DMS153 treated with DMSO at 0.1 percent for 48 hours (cell line): ENCODE measurements at regions not wholly inside any gene's neighbourhood (a gene's known extent, or its start where the extent isn't known, plus 50 kb on each side); places are given as distances from the start of the nearest gene placed in this dataset.
A peak's percentile ranks its signal among the peaks of the same experiment; 100 is the strongest.

Experiments
- DNase-seq: peaks from one replicate; lab custom pipeline; 2025; ENCODE audit not compliant: unreplicated experiment; lab: John Stamatoyannopoulos, UW

- no peak for DNase-seq
These were observed 350.6 kb upstream of the ARGLU1 start for GRCh38 chr13:106918557-106918860.

GRCh38 chr13:106917673-106918556 lies 350.0 kb upstream of the ARGLU1 start:
- peak; percentile 59 for DNase-seq

GRCh38 chr13:106917024-106917571 lies 349.2 kb upstream of the ARGLU1 start:
- DNase-seq: no peak

DNA sequence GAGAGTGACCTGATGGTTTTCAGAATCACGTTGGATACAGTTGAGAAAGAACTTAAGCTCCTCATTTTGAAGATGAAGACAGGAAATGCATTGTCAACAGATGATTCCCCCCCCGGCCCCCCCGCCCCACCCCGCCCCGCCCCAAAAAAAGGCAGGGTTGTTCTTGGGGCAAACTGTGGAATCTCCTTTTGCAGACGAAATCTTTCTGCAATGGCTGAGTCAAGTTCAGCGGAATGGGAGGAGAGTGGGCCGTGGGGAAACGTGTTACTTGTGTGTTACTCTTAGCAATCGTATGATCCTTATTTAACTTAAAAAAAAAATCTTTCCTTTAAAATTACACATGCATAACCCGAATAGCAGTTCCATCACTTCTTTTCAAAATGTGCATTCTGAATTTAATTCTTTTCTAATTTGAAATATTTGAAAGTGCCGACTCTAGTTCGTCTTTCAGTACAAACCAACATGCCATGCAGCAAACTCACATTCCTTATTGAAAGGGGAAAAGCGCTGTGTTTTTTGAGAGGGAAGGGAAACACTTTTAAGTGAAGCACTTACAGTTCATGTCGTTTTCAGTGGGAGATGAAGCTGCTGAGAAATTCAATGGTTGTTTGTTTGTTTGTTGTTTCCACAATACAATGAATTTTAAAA lies 348.5 kb upstream of the ARGLU1 start:
- no peak for DNase-seq

DNA sequence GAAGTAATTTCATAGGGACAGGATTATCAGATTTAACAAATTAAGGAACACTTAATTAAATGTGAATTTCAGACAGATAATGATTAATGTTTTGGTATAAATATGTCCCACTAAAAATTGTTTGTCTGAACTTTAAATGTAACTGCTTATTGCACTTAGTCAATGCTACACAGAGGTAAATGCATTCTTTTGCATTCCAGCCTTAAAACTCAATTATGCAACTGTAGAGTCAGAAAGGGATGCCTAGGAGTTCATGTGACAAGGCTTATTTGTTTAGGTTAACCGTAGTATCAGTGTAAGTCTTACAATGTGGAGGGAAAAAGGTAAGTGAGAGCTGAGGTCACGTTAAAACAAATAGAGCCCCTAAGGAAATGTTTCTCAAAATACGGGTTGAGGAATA lies 347.2 kb upstream of the ARGLU1 start:
- no peak for DNase-seq

GRCh38 chr13:106911627-106912026 lies 343.7 kb upstream of the ARGLU1 start:
- DNase-seq: no peak

GRCh38 chr13:106911020-106911419 lies 343.1 kb upstream of the ARGLU1 start:
- no peak for DNase-seq

DNA sequence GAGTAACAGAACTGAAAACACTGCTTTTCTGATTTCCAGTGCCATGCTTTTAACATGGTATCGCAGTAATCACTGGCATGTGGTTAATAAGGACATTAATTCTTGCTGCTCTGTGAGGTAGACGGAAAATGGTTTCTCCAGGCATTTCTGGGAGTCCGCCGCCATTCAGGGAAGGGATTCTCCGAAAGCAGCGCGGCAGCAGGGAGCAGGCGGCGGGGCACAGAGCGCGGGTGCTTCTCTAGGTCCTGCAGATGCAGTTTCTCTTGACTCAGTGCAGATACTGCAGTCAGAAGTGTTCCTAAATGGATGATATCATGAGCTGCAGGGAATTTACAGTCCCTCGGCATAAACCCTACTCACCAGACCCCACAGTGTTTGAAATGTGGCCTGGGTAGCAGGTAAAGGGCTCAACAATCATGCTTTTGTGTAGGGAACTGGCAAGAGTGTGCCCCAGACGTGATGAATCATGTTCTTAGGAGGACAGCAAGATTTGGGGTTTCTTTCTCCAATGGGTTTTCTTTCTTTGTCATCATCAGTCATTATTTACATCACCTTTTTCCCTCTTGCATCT lies 338.6 kb upstream of the ARGLU1 start:
- DNase-seq: no peak

- no peak for DNase-seq
These were observed 337.6 kb upstream of the ARGLU1 start for GRCh38 chr13:106905380-106906162.

GRCh38 chr13:106899442-106899841 lies 331.5 kb upstream of the ARGLU1 start:
- DNase-seq: no peak

DNA sequence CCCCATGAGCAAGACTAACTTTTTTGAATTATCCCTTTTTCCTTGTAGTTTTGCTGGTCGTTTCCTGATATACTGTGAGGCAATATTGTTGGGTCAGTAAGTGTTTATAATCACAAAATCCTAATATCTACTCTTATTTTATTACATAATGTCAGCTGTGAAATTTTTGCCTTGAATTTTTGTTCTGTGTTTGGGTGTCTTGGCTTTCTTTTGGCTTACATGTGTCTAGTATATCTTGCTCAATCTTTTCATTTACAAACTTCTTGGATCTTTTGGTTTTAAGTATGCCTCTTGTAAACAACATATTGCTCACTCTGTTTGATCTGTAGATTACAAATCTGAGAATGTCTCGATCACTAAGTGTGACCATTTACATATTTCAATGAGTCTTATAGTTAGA lies 330.3 kb upstream of the ARGLU1 start:
- DNase-seq: no peak

DNA sequence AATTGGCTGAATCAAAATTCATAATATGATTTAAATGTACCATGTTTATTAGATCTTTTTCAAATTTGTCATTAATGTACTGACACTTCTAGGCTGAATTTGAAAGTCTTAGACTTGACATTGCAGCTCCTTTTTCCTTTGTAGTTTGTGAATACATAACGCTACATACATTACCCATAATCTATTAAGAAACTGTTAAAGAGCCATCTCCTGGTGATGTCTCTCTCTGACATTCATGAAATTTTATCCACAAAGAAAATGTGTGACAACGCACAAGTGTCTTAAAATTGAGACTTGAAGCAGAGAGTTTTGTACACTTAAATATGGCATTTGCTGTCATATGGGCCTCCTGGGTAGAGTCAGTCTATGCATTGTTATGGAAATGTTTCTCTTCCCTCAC lies 320.2 kb upstream of the ARGLU1 start:
- no peak for DNase-seq

DNA sequence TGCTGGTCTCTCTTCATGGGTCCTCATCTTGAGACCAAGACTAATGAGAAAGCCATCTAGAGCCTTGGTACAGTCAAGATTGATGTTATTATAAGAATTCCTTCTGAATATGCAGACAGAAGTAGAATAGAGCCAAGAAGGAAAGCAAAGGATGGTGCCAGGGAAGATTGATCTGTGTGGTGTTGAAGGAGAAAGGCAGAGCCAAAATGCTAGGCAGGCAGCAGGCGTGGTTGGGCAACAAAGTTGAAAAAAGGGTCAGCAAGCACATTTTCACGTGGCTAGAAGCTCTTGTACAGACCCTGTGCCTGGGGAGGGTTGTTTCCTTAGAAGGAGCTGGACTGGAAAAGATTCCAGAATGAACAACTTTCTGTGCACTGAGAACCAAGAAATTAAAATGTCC lies 319.7 kb upstream of the ARGLU1 start:
- DNase-seq: no peak

DNA sequence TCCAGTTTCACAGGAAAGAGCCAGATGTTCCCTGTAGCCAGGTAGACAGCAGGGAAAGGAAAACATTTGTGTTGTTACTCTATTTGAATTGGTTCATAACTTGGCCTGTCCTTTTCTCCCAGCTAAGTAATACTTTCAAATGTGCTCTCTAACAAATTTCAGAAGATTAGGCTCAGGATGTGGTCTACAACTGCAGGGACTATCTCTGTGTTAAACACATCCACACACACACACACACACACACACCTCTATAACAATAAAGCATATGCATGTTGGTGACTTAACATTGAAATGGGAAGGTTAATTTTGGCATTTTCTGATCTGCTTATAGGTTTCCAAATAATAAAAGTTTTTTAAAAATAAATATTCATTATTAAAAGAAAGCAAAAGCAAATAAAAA lies 316.0 kb upstream of the ARGLU1 start:
- DNase-seq: no peak

DNA sequence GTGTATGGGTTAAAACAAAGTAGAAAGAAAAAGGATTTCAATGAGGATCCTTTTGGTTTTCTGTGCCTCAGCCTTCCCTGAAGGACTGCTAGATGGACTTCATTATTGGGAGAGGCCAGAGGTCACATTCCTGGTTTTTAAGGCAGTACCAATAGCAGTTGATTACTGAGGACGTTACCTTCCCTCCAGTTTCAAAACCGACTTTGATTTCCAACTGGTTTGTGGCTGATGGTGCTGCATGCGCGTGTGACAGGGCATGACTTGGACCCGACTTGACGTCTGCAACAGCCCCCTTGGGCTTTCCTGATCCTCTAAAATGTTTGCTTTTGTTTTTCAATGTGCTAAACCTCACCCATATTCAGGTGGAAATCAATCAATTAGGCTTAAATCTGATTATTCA lies 314.3 kb upstream of the ARGLU1 start:
- DNase-seq: no peak

DNA sequence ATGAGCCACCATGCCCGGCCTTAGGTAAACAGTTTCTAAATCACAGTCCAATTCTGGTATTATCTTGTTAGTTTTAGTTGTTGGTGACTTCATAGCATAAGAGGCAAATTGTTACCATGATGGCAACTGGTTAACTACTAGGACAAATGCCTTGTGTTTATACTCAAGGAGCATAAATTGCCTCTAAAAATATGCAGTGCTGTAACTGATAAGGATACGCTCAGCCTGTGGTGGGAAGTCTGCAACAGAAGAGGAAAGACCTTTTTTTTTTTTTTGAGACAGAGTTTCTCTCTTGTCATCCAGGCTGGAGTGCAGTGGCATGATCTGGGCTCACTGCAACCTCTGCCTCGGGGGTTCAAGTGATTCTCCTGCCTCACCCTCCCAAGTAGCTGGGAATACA lies 311.9 kb upstream of the ARGLU1 start:
- no peak for DNase-seq

DNA sequence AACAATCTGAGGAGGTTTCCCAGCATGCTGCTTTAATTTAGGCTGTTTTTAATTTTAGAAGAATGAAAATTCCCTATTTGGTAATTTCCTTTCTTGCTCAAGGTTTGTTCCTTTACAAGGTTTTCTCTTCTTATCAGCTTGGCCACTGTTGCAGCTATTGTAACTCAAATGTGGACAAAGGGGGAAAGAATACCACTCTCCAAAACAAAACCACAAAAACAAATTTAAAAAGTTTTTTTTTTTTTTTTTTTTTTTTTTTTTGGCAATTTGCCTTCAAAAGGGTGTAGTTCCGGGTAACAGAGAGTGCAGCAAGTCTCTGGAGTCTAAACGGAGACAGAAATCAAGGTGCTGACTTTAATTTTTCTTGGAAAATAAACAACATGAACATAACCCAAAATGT lies 306.4 kb upstream of the ARGLU1 start:
- no peak for DNase-seq

DNA sequence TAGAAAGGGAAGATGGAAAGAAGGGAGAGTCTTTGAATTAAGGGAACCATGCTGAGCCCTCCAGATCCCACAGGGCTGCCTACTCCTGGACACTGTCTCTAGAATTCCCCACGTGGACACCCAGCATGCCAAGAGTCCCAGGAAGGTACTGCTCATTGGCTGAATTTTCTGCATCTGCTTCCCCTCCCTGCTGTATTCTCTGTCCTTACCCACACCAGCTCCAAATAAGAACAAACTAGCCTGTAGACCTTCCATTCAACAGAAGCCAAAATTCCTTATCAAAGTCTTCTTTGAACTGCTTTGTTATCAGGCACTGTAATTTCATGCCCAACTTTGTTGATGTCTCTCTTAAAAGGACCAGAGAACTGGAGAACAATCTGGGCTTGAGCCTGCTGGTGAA lies 305.9 kb upstream of the ARGLU1 start:
- DNase-seq: no peak

DNA sequence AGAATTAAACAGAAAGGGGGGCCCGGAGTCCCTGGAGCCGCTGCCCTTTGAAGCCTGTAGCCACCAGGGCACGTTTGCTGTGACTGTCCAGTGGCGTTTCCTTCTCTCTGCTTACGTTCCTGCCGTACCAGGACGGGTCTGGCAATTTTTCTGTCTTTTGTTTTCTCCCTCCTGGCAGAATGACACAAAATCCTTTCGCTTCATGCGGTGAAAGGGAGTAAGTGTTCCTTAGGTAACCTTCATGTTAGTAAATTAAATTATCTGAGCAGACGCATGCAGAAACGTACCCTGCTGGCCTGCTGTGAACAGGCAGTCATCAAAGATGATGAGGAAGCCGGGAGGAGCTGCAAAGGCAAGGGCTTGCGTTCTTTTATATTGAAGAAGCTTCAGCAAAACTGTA lies 299.3 kb upstream of the ARGLU1 start:
- no peak for DNase-seq

DNA sequence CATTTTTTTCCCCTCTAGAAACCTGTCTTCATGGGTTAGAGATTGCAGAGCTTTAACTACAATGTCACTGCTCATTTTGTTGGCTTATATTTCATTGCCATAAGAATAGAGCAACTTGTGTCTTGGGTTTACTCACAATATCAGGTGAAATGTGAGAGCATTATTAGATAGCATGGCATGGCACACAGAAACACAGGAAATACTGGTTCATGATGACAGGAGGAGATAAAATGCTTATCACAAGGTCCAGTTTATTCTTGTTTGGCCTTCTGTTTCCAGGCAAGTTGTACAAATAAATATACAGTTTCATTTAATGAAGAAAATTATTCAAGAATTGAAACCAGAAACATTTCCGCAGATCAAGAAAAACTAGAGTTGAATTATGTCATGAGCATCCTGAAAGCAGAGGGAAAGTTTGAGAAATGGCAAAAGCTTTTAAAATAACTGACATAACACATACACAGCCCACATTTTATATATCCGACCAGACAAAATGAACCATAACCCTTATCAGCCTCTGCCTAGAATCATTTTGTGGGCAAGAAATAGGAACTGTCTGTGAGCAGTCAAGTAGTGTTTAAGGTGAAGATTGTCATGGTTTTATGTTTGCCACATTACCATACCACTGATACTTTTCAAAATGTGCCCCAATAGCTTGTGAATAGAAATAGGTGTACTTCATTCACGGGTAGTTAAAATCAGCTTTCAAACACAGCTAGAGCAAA lies 297.9 kb upstream of the ARGLU1 start:
- DNase-seq: no peak

GRCh38 chr13:106859533-106859904 lies 291.6 kb upstream of the ARGLU1 start:
- DNase-seq: no peak
